ENCODE measurements at regions not wholly inside any gene's neighbourhood (a gene's known extent, or its start where the extent isn't known, plus 50 kb on each side); places are given as distances from the start of the nearest gene placed in this dataset.

GRCh38 chr3:177916461-177916860 lies 619.8 kb upstream of the KCNMB2 start:
- no peak for TF ChIP-seq CTCF (IDR thresholded peaks at IDR 0.05; ENCODE audit: borderline replicate concordance)
- intact Hi-C loops (cut with micrococcal nuclease) = no loop called here
- H3K27me3 ChIP-seq (ENCODE audit: low read depth) = no peaks in the 10 kb centered on the region
- no peak overlapping the region for H3K27ac ChIP-seq (replicated peaks)
- DNase-seq = no peak
- no peaks in the 10 kb centered on the region for H3K4me1 ChIP-seq
- peaks cover 7% of the 10 kb centered on the region for H3K9me3 ChIP-seq (replicated peaks)
- no peaks in the 10 kb centered on the region for H3K36me3 ChIP-seq
- no peak overlapping the region for H3K4me3 ChIP-seq

- Histone ChIP-seq H3K27me3 (ENCODE audit: low read depth) (no peaks in the 10 kb centered on the region), H3K9me3 (replicated peaks) (peaks cover 7% of the 10 kb centered on the region), H3K27ac (replicated peaks) (no peak overlapping the region), H3K36me3 (no peaks in the 10 kb centered on the region), H3K4me3 (no peak overlapping the region), H3K4me1 (no peaks in the 10 kb centered on the region)
- intact Hi-C loops (cut with micrococcal nuclease) = no loop called here
- no peak for DNase-seq
- TF ChIP-seq CTCF (IDR thresholded peaks at IDR 0.05; ENCODE audit: borderline replicate concordance) = no peak
Measured at GRCh38 chr3:177917234-177917861, 618.9 kb upstream of the KCNMB2 start.

GRCh38 chr3:177921153-177921552 lies 615.1 kb upstream of the KCNMB2 start:
- Histone ChIP-seq H3K27me3 (ENCODE audit: low read depth) (no peaks in the 10 kb centered on the region), H3K9me3 (replicated peaks) (peaks cover 10% of the 10 kb centered on the region), H3K4me3 (no peak overlapping the region), H3K4me1 (no peaks in the 10 kb centered on the region), H3K27ac (replicated peaks) (no peak overlapping the region), H3K36me3 (no peaks in the 10 kb centered on the region)
- no peak for TF ChIP-seq CTCF (IDR thresholded peaks at IDR 0.05; ENCODE audit: borderline replicate concordance)
- intact Hi-C loops (cut with micrococcal nuclease) = no loop called here
- no peak for DNase-seq

GRCh38 chr3:177924261-177924660 lies 612.0 kb upstream of the KCNMB2 start:
- intact Hi-C loops (cut with micrococcal nuclease) = no loop called here
- H3K27ac ChIP-seq (replicated peaks) = no peak overlapping the region
- no peak for TF ChIP-seq CTCF (IDR thresholded peaks at IDR 0.05; ENCODE audit: borderline replicate concordance)
- no peaks in the 10 kb centered on the region for H3K4me1 ChIP-seq
- H3K36me3 ChIP-seq = no peaks in the 10 kb centered on the region
- H3K4me3 ChIP-seq = no peak overlapping the region
- H3K27me3 ChIP-seq (ENCODE audit: low read depth) = no peaks in the 10 kb centered on the region
- H3K9me3 ChIP-seq (replicated peaks) = peaks cover 10% of the 10 kb centered on the region
- DNase-seq = no peak

GRCh38 chr3:177928172-177928873 lies 607.9 kb upstream of the KCNMB2 start:
- H3K4me1 ChIP-seq = peaks cover 25% of the 10 kb centered on the region
- H3K4me3 ChIP-seq = no peak overlapping the region
- DNase-seq = no peak
- no peak for TF ChIP-seq CTCF (IDR thresholded peaks at IDR 0.05; ENCODE audit: borderline replicate concordance)
- H3K36me3 ChIP-seq = no peaks in the 10 kb centered on the region
- no peaks in the 10 kb centered on the region for H3K27me3 ChIP-seq (ENCODE audit: low read depth)
- H3K9me3 ChIP-seq (replicated peaks) = peaks cover under 1% of the 10 kb centered on the region
- intact Hi-C loops (cut with micrococcal nuclease) = no loop called here
- no peak overlapping the region for H3K27ac ChIP-seq (replicated peaks)

Data from left ventricle myocardium inferior (tissue), 1 donor.